ENCODE measurements at regions not wholly inside any gene's neighbourhood (a gene's known extent, or its start where the extent isn't known, plus 50 kb on each side); places are given as distances from the start of the nearest gene placed in this dataset.

GRCh38 chrX:6383488-6383887, 151.4 kb downstream of the VCX3A start:
- Histone ChIP-seq H3K4me3 (ENCODE audit: insufficient read depth, low read depth, low read length) (no peak overlapping the region), H3K27me3 (ENCODE audit: control insufficient read depth, insufficient read depth, low read length) (no peaks in the 10 kb centered on the region), H3K36me3 (replicated peaks; ENCODE audit: control insufficient read depth, insufficient read depth, low read length) (no peaks in the 10 kb centered on the region)
- DNase-seq, result no peak

GRCh38 chrX:6382284-6382683, 152.6 kb downstream of the VCX3A start:
- no peaks in the 10 kb centered on the region for H3K27me3 ChIP-seq (ENCODE audit: control insufficient read depth, insufficient read depth, low read length)
- DNase-seq, result no peak
- H3K36me3 ChIP-seq (replicated peaks; ENCODE audit: control insufficient read depth, insufficient read depth, low read length), result no peaks in the 10 kb centered on the region
- H3K4me3 ChIP-seq (ENCODE audit: insufficient read depth, low read depth, low read length), result no peak overlapping the region

GRCh38 chrX:6377103-6377764, 148.6 kb upstream of the NLGN4X start:
- H3K27me3 ChIP-seq (ENCODE audit: control insufficient read depth, insufficient read depth, low read length), result no peaks in the 10 kb centered on the region
- no peaks in the 10 kb centered on the region for H3K36me3 ChIP-seq (replicated peaks; ENCODE audit: control insufficient read depth, insufficient read depth, low read length)
- no peak overlapping the region for H3K4me3 ChIP-seq (ENCODE audit: insufficient read depth, low read depth, low read length)
- no peak for DNase-seq

- no peak for DNase-seq
- Histone ChIP-seq H3K4me3 (ENCODE audit: insufficient read depth, low read depth, low read length) (no peak overlapping the region), H3K27me3 (ENCODE audit: control insufficient read depth, insufficient read depth, low read length) (no peaks in the 10 kb centered on the region), H3K36me3 (replicated peaks; ENCODE audit: control insufficient read depth, insufficient read depth, low read length) (no peaks in the 10 kb centered on the region)
Measured at GRCh38 chrX:6374556-6374955, 145.9 kb upstream of the NLGN4X start.

- Histone ChIP-seq H3K36me3 (replicated peaks; ENCODE audit: control insufficient read depth, insufficient read depth, low read length) (no peaks in the 10 kb centered on the region), H3K4me3 (ENCODE audit: insufficient read depth, low read depth, low read length) (no peak overlapping the region), H3K27me3 (ENCODE audit: control insufficient read depth, insufficient read depth, low read length) (no peaks in the 10 kb centered on the region)
- DNase-seq, result no peak
Measured at GRCh38 chrX:6372981-6373380, 144.3 kb upstream of the NLGN4X start.

GRCh38 chrX:6371353-6371752, 142.7 kb upstream of the NLGN4X start:
- no peak overlapping the region for H3K4me3 ChIP-seq (ENCODE audit: insufficient read depth, low read depth, low read length)
- no peaks in the 10 kb centered on the region for H3K27me3 ChIP-seq (ENCODE audit: control insufficient read depth, insufficient read depth, low read length)
- H3K36me3 ChIP-seq (replicated peaks; ENCODE audit: control insufficient read depth, insufficient read depth, low read length), result no peaks in the 10 kb centered on the region
- DNase-seq, result no peak

GRCh38 chrX:6363188-6363587, 134.5 kb upstream of the NLGN4X start:
- H3K4me3 ChIP-seq (ENCODE audit: insufficient read depth, low read depth, low read length), result no peak overlapping the region
- DNase-seq, result peak; percentile 32
- H3K27me3 ChIP-seq (ENCODE audit: control insufficient read depth, insufficient read depth, low read length), result no peaks in the 10 kb centered on the region
- no peaks in the 10 kb centered on the region for H3K36me3 ChIP-seq (replicated peaks; ENCODE audit: control insufficient read depth, insufficient read depth, low read length)

- Histone ChIP-seq H3K27me3 (ENCODE audit: control insufficient read depth, insufficient read depth, low read length) (no peaks in the 10 kb centered on the region), H3K36me3 (replicated peaks; ENCODE audit: control insufficient read depth, insufficient read depth, low read length) (no peaks in the 10 kb centered on the region), H3K4me3 (ENCODE audit: insufficient read depth, low read depth, low read length) (no peak overlapping the region)
- DNase-seq, result no peak
Measured at GRCh38 chrX:6325437-6325836, 96.8 kb upstream of the NLGN4X start.

GRCh38 chrX:6313356-6313755, 84.7 kb upstream of the NLGN4X start:
- DNase-seq, result no peak
- H3K27me3 ChIP-seq (ENCODE audit: control insufficient read depth, insufficient read depth, low read length), result no peaks in the 10 kb centered on the region
- no peak overlapping the region for H3K4me3 ChIP-seq (ENCODE audit: insufficient read depth, low read depth, low read length)
- no peaks in the 10 kb centered on the region for H3K36me3 ChIP-seq (replicated peaks; ENCODE audit: control insufficient read depth, insufficient read depth, low read length)

GRCh38 chrX:6311540-6311939, 82.9 kb upstream of the NLGN4X start:
- no peak for DNase-seq
- Histone ChIP-seq H3K36me3 (replicated peaks; ENCODE audit: control insufficient read depth, insufficient read depth, low read length) (no peaks in the 10 kb centered on the region), H3K4me3 (ENCODE audit: insufficient read depth, low read depth, low read length) (no peak overlapping the region), H3K27me3 (ENCODE audit: control insufficient read depth, insufficient read depth, low read length) (no peaks in the 10 kb centered on the region)

GRCh38 chrX:6307156-6307555, 78.5 kb upstream of the NLGN4X start:
- no peaks in the 10 kb centered on the region for H3K36me3 ChIP-seq (replicated peaks; ENCODE audit: control insufficient read depth, insufficient read depth, low read length)
- DNase-seq, result no peak
- H3K4me3 ChIP-seq (ENCODE audit: insufficient read depth, low read depth, low read length), result no peak overlapping the region
- H3K27me3 ChIP-seq (ENCODE audit: control insufficient read depth, insufficient read depth, low read length), result no peaks in the 10 kb centered on the region

GRCh38 chrX:6299724-6300123, 71.1 kb upstream of the NLGN4X start:
- no peaks in the 10 kb centered on the region for H3K27me3 ChIP-seq (ENCODE audit: control insufficient read depth, insufficient read depth, low read length)
- no peak overlapping the region for H3K4me3 ChIP-seq (ENCODE audit: insufficient read depth, low read depth, low read length)
- no peak for DNase-seq
- H3K36me3 ChIP-seq (replicated peaks; ENCODE audit: control insufficient read depth, insufficient read depth, low read length), result no peaks in the 10 kb centered on the region

- Histone ChIP-seq H3K4me3 (ENCODE audit: insufficient read depth, low read depth, low read length) (no peak overlapping the region), H3K36me3 (replicated peaks; ENCODE audit: control insufficient read depth, insufficient read depth, low read length) (no peaks in the 10 kb centered on the region), H3K27me3 (ENCODE audit: control insufficient read depth, insufficient read depth, low read length) (no peaks in the 10 kb centered on the region)
- no peak for DNase-seq
Measured at GRCh38 chrX:6293716-6294115, 65.0 kb upstream of the NLGN4X start.

- no peaks in the 10 kb centered on the region for H3K27me3 ChIP-seq (ENCODE audit: control insufficient read depth, insufficient read depth, low read length)
- peak; percentile 16 for DNase-seq
- H3K4me3 ChIP-seq (ENCODE audit: insufficient read depth, low read depth, low read length), result no peak overlapping the region
- no peaks in the 10 kb centered on the region for H3K36me3 ChIP-seq (replicated peaks; ENCODE audit: control insufficient read depth, insufficient read depth, low read length)
Measured at GRCh38 chrX:6292599-6292998, 63.9 kb upstream of the NLGN4X start.

GRCh38 chrX:6291444-6291843, 62.8 kb upstream of the NLGN4X start:
- no peaks in the 10 kb centered on the region for H3K36me3 ChIP-seq (replicated peaks; ENCODE audit: control insufficient read depth, insufficient read depth, low read length)
- DNase-seq, result no peak
- H3K27me3 ChIP-seq (ENCODE audit: control insufficient read depth, insufficient read depth, low read length), result no peaks in the 10 kb centered on the region
- H3K4me3 ChIP-seq (ENCODE audit: insufficient read depth, low read depth, low read length), result no peak overlapping the region

GRCh38 chrX:6283826-6284225, 55.2 kb upstream of the NLGN4X start:
- Histone ChIP-seq H3K27me3 (ENCODE audit: control insufficient read depth, insufficient read depth, low read length) (no peaks in the 10 kb centered on the region), H3K36me3 (replicated peaks; ENCODE audit: control insufficient read depth, insufficient read depth, low read length) (no peaks in the 10 kb centered on the region), H3K4me3 (ENCODE audit: insufficient read depth, low read depth, low read length) (no peak overlapping the region)
- no peak for DNase-seq
